ENCODE measurements at regions not wholly inside any gene's neighbourhood (a gene's known extent, or its start where the extent isn't known, plus 50 kb on each side); places are given as distances from the start of the nearest gene placed in this dataset.

DNA sequence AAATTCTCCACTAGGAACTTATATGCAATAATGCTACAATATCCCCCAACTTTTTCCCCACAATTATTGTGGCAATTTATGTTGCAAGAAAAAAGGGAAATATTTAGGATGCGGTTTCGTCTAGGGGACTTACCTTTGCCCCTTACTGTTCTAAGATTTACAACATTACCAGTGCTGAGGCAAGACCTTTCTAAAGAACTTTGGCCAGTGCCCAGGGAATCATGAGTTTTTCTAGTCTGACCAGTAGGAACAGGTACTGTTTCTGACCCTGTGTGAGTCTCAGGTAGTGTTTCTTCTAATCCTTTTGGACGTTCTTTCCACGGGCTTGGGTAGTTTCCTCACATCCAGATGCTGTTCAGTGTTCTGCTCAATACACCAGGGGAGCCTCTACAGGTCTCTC lies 373.7 kb downstream of the HAPSTR1 start:
- TF ChIP-seq, protein P1, sequence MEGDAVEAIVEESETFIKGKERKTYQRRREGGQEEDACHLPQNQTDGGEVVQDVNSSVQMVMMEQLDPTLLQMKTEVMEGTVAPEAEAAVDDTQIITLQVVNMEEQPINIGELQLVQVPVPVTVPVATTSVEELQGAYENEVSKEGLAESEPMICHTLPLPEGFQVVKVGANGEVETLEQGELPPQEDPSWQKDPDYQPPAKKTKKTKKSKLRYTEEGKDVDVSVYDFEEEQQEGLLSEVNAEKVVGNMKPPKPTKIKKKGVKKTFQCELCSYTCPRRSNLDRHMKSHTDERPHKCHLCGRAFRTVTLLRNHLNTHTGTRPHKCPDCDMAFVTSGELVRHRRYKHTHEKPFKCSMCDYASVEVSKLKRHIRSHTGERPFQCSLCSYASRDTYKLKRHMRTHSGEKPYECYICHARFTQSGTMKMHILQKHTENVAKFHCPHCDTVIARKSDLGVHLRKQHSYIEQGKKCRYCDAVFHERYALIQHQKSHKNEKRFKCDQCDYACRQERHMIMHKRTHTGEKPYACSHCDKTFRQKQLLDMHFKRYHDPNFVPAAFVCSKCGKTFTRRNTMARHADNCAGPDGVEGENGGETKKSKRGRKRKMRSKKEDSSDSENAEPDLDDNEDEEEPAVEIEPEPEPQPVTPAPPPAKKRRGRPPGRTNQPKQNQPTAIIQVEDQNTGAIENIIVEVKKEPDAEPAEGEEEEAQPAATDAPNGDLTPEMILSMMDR (IDR thresholded peaks at IDR 0.05; ENCODE audit: low read length), result no peak
- no peak for TF ChIP-seq EZH2 (optimal IDR thresholded peaks at IDR 0.05; ENCODE audit: low read depth, low read length)
- no peak for TF ChIP-seq EZH2phosphoT487 (IDR thresholded peaks at IDR 0.05; ENCODE audit: low read length)
